ENCODE measurements at regions not wholly inside any gene's neighbourhood (a gene's known extent, or its start where the extent isn't known, plus 50 kb on each side); places are given as distances from the start of the nearest gene placed in this dataset.

DNA sequence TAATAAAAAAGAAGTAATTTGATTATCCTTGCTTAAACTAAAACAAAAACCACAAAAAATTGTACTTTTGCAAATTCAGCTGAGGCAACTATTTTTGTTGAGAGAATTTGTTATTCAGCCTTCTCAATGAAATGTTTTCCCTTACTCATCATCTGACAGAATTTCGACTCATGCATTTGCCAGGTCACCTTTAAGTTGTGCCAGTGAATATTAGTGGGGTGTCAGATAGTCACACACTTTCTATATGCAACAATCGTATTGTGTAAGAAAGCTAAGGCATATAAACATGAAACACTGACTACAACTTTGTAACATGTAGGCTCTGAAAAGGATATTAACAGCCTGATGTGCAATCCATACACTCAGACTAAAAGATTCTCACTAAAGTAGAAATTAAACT, 1653.1 kb upstream of the SLC39A10 start:
- DNase-seq (ENCODE audit: low read depth): no peak
- TF ChIP-seq, protein P1, sequence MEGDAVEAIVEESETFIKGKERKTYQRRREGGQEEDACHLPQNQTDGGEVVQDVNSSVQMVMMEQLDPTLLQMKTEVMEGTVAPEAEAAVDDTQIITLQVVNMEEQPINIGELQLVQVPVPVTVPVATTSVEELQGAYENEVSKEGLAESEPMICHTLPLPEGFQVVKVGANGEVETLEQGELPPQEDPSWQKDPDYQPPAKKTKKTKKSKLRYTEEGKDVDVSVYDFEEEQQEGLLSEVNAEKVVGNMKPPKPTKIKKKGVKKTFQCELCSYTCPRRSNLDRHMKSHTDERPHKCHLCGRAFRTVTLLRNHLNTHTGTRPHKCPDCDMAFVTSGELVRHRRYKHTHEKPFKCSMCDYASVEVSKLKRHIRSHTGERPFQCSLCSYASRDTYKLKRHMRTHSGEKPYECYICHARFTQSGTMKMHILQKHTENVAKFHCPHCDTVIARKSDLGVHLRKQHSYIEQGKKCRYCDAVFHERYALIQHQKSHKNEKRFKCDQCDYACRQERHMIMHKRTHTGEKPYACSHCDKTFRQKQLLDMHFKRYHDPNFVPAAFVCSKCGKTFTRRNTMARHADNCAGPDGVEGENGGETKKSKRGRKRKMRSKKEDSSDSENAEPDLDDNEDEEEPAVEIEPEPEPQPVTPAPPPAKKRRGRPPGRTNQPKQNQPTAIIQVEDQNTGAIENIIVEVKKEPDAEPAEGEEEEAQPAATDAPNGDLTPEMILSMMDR (IDR thresholded peaks at IDR 0.05; ENCODE audit: insufficient read depth, low read length): no peak
- no peak overlapping the region for H3K4me3 ChIP-seq (ENCODE audit: low read depth, low read length)

DNA sequence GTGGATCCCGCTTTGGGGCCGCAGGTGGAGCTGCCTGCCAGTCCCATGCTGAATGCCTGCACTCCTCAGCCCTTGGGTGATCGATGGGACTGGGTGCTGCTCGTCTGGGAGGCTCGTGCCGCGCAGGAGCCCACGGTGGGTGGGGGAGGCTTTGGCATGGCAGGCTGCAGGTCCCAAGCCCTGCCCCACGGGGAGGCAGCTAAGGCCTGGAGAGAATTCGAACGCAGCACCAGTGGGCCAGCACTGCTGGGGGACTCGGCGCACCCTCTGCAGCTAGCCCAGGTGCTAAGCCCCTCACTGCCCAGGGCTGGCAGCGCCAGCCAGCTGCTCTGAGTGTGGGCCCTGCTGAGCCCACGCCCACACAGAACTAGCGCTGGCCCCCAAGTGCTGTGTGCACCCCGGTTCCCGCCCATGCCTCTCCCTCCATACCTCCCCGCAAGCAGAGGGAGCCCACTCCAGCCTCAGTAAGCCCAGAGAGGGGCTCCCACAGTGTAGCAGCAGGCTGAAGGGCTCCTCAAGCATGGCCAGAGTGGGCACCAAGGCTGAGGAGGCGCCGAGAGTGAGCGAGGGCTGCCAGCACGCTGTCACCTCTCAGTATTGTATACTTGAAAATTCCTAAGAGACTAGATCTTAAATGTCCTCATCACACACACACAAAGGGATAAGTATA, 1654.2 kb upstream of the SLC39A10 start:
- DNase-seq (ENCODE audit: low read depth): no peak
- TF ChIP-seq, protein P1 (IDR thresholded peaks at IDR 0.05; ENCODE audit: insufficient read depth, low read length): no peak
- no peak overlapping the region for H3K4me3 ChIP-seq (ENCODE audit: low read depth, low read length)

DNA sequence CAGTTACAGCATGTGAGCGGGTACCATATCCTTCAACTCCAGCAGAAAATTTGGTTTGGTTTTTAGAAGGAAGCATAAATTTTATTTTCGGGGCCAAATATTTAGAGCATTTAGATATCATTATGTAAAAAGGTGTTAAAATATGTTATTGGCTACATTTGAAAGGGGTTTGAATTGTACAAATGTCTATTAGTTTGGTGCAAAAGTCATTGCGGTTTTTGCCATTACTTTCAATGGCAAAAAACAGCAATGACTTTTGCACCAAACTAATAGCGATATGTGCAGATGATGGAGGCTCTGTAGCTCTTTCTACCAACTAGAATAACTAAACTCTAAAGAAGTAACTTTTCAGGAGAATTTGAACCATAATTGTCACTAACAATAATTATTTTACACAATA, 1666.2 kb upstream of the SLC39A10 start:
- no peak for DNase-seq (ENCODE audit: low read depth)
- H3K4me3 ChIP-seq (ENCODE audit: low read depth, low read length): no peak overlapping the region
- TF ChIP-seq, protein P1 (IDR thresholded peaks at IDR 0.05; ENCODE audit: insufficient read depth, low read length): no peak

DNA sequence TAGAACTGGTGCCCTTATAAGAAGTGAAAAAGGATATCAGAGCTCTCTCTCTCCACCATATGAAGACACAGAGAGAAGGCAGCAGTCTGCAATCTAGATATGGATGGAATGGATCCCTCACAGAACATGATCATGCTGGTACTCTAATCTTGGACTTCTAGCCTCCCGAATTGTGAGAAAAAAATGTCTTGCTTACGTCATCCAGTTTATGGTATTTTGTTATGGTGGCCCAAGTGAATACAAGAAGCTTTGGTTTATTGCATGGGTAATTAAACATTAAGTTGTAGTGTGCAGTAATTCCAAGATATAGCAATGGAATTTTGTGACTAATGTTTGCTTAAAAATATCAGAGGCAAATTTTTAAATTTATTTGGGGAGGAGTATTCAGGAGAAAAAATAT, 1667.4 kb upstream of the SLC39A10 start:
- no peak for DNase-seq (ENCODE audit: low read depth)
- H3K4me3 ChIP-seq (ENCODE audit: low read depth, low read length): no peak overlapping the region
- TF ChIP-seq, protein P1 (IDR thresholded peaks at IDR 0.05; ENCODE audit: insufficient read depth, low read length): no peak

DNA sequence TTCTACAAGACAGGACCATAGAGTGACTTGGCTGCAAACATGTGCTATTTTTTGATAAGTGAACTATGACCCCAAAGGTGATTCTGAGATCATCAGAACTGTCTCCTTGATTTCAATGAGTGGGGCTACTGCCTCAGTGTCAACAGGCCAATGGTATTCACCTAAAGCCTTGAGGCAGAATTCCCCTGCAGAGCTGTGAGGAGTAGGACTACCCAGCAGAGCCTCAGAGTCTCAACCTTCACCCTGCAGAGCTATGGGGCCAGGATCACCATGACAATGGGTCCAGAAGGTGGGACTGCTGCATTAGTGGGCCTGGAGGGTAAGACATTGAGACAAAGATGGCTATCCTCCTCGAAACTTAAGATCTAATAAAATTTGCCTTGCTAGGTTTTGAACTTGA, 1668.2 kb upstream of the SLC39A10 start:
- no peak for DNase-seq (ENCODE audit: low read depth)
- TF ChIP-seq, protein P1 (IDR thresholded peaks at IDR 0.05; ENCODE audit: insufficient read depth, low read length): no peak
- no peak overlapping the region for H3K4me3 ChIP-seq (ENCODE audit: low read depth, low read length)

DNA sequence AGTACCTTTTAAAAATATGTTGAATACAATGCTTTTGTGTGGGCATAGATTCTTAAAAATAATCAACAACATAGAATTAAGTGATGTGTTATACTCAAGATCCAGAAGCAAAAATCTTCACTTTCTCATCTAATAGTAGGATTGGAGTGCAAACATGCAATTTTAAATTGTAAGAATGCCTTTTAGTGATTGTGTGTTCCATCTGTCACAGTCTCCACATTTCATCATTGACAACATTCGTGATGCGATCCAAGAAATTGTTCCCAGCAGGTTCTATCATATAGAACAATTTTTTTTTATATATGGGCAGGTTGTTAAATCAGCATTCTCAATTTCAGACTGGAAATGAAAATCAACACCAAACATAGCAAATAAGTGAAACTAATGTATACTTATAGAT, 1671.8 kb upstream of the SLC39A10 start:
- TF ChIP-seq, protein P1 (IDR thresholded peaks at IDR 0.05; ENCODE audit: insufficient read depth, low read length): no peak
- H3K4me3 ChIP-seq (ENCODE audit: low read depth, low read length): no peak overlapping the region

DNA sequence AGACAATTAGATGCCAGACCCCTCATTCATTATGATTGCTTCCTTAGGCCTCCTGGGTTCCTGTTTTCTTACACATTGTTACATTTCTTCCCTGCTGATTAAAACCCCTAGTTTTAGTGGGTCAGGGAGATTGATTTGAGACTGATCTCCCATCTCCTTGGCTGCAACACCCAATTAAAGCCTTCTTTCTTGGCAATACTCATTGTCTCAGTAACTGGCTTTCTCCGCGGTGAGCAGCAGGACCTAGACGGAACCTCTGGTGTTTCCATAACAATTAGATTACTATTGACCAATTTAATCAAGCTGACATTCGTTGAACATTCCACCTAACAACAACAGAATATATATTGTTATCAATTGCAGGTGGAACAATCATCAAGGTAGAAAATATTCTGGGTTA, 1676.4 kb upstream of the SLC39A10 start:
- TF ChIP-seq, protein P1 (IDR thresholded peaks at IDR 0.05; ENCODE audit: insufficient read depth, low read length): no peak
- DNase-seq (ENCODE audit: low read depth): no peak
- H3K4me3 ChIP-seq (ENCODE audit: low read depth, low read length): no peak overlapping the region

More for the DNA sequence above, 1671.8 kb upstream of the SLC39A10 start:
- DNase-seq (ENCODE audit: low read depth): no peak

Data from fibroblast of the aortic adventitia (primary cell).